Stimulated activated CD8-positive, alpha-beta memory T cell treated with anti-CD3 and anti-CD28 coated beads, Interleukin-2, amount 100 ng/mL, for 1 hour (primary cell): ENCODE measurements at regions not wholly inside any gene's neighbourhood (a gene's known extent, or its start where the extent isn't known, plus 50 kb on each side); places are given as distances from the start of the nearest gene placed in this dataset.
"Not testable (repeated sequence)": the region's sequence is repeated elsewhere in the genome, so short reads cannot be mapped to it uniquely, and the experiment has no call there.

Experiments
- DNase-seq, 2 donors: peaks; one replicate each; pipeline ENCODE4 v3.0.0-alpha.2; 2020; ENCODE audit warnings: low read depth in 2 of 2

DNA sequence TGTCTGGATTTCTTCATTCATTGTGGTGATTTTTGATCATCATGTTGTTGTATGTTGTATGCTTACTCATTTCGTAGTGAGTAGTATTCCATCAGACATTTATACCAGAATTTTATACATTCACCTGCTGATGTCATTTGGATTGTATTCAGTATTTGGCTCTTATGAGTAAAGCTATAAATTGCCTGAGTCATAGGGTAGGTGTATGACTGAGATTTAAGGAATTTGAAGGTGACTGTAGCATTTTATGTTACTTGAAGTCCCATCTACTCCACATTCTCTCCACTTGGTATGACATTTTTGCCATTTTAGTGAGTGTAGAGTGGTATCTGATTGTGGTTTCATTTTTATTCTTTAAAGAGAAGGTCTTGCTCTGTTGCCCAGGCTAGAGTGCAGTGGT is 548.2 kb downstream of the TBC1D22A start:
- DNase-seq: no peak

DNA sequence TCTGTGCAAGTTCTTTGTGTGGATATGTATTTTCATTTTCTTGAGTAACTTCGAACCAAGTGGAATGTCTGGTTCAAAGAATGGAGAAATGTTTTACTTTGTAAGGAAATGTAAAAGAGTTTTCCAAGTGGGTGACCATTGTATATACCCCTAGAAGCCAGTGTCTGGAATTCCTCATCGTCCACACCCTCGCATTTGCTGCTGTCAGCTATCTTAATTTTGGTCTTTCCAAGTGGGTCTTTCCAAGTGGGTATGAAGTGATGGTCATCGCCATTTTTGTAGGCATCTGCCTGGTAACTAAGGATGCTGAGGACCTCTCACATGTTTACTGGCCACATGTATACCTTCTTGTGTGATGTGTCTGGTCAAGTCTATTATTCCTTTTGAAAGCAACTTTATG is 547.5 kb downstream of the TBC1D22A start:
- DNase-seq: no peak

DNA sequence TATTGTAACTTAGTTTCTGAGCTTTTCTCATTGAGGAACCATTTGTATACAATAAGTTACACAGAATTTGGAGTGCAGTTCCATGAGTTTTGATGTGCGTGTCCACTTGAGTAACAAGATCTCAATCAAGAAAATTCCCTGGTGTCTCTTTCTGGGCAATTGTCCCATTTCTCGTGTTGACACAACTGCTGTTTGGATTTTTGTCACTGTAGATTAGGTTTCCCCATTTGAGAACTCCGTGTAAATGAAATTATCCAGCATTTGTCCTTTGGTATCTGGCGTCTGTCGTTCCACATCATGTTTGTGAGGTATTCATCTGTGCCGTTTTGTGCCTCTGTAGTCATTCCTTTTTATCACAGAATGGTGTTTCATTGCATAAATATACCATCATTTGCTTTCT is 547.0 kb downstream of the TBC1D22A start:
- no peak for DNase-seq

DNA sequence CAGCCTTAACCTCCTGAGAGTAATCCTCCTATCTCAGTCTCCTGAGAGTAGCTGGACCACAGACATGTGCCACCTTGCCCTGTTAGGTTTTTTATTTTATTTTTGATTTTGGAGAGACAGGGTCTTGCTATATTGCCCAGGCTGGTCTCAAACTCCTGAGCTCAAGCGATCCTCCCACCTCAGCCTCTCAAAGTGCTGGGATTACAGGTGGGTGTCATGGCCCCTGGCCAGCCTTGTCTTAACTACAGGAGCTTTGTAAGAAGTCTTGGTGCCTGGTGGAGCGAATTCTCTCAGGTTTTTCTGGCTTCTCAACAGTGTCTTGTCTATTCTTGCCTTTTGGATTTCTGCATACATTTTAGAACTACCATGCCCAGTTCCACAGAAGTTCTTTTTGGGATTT is 546.4 kb downstream of the TBC1D22A start:
- no peak for DNase-seq

DNA sequence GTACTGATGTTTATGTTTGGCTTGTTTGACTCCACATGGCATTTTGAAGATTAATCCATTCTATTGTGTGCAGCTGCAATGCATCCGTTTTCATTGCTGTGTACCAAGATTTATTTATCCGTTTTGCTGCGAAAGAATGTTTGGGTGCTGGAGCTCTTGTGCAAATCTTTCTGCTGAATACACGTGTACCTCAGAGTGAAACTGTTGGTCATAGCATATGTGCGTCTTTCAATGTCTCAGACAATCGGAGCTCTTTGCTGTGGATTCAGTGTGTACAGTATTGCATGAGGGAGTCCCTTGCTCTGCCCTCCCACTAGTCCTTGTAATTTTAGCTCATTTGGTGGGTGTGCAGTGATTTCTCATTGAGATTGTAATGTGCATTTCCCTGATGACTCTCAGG is 545.4 kb downstream of the TBC1D22A start:
- no peak for DNase-seq

DNA sequence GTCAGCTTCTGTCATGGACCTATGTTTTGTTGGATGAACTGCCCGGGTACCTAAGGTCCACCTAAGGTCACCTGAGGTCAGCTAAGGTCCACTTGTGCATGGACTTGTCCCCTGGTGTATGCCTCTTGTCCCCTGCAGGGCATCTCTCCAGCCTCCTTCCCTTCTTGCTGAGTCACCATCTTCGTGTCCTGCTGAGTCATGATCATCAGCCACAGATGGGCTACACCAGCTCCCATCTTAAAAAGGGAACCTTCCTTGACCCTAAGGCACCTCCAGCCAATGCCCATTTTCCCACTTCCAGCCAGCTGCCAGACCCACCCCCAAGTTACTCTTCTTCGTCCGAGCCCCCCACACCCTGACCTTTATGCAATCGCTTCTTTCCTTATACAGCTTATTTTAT is 544.9 kb downstream of the TBC1D22A start:
- no peak for DNase-seq

DNA sequence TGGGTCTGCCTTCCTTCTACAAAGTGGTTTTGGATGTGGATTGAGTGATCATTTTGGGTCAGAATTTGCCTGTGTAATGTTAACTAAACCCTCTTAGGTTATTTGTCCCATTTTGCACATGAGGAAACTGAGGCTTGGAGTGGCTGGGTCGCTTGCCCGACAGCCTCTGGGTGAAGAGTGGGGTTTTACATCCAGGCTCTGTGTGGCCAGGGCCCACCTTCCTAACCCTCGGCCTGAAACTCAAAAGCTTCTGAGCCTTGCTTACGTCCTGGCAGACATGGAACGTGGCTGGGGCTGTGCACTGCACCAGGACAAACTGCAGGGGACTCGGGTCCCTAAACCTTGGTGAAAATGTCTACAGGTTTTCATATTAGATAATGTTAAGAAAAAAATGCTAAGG is 542.4 kb downstream of the TBC1D22A start:
- no peak for DNase-seq

DNA sequence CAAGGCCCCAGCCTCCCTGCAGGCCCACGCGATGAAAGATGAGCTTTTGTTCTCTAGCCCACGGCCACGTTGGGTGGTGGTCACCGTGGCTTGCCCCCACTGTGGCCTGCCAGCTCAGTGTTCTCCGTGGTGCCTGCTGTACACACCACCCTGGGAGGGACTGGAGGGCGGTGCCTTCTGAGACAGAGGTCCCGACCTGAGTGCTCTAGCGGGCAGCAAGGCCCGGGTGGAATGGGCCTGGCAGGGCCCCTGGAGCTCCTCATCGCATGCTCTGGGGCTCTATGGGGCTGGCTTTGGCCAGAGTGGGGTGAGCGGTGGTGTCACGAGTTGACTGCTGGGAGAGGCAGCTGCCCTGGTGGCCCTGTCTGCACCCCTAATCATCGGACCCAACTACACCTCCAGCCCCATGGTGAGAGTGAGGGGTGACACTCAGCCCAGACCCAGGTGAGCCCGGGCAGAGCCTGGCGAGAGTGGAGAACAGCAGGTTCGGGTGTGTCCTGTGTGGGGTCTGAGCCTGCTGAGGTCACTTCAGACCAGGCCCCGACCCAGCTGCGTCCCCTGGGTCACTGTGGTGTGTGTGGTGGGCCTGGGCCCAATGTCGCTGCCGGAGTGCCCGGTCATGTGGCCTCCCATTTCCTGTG is 541.9 kb downstream of the TBC1D22A start:
- no peak for DNase-seq

DNA sequence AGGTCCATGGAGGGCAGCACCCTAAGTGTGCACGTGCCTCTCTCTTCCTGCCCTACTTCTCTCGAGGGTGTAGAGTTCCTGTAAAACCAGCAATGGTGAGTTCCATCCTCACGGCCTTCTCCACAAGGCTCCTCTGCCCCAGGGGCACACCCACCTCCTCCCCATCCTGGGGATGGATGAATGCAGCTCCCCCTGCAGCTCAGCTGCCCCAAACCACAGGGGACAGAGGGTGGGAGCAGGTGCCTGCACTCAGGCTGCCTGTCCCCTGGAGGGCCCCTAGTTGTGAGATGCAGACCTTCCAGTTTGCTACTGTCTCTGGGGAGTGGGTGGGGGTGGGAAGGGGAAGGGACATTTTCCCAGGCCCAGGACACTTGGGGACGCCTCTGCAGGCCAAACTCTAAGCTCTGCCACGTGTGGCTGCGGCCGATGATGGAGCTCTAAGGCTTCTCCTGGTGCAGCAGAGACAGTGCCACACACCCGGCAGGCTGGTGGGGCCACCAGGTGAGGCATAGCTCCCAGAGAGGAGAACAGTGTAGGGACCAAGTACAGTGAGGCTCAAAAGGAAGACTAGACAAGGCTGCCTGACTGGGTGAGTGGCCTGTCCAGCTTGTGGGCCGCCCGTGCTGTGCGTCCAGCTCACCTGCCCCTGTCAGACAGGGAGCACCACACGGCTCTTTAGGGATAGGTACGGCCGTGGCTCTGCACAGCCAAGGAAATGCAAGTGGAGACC is 540.9 kb downstream of the TBC1D22A start:
- no peak for DNase-seq

DNA sequence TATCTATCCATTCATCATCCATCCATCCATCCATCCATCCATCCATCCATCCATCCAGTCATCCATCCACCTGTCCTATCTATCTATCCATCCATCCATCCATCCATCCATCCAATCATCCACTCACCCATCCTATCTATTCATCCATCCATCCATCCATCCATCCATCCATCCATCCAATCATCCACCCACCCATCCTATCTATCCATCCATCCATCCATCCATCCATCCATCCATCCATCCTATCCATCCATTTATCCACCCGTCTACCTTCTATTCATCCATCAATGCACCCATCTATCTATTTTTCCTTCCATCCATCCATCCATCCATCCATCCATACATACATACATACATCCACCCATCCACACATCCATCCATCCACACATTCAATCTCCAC is 540.1 kb downstream of the TBC1D22A start:
- DNase-seq: not testable (repeated sequence)

DNA sequence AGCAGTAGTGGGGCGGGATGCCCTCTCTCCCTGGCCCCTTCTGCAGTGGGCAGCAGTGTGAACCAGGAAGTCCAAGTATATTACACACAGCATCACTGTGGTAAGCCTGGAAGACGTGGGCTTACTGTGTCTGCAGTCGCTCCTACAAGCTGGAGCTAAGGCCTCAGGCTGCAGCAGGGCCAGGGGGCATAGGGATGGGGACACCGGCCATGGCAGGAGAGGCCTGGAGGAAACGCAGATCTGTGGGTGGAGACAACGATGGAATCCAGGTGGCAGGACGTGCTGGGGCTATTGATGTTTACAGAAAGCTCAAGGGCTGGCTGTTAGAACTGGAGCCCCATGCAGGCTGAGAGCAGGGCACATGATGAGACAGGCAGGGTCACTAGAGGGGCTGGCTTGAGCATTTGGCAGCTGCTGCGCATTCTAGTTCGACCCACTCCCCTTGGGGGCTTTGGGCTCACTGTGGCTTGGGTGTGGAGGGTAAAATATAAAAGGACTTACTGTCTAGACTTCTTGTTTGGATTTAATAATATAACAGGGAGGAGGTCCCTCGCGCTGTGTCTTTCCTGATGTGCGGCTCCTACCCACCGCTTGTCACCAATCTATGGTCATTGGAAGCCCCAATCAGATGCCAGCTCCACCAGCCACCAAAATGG is 539.5 kb downstream of the TBC1D22A start:
- DNase-seq: no peak

DNA sequence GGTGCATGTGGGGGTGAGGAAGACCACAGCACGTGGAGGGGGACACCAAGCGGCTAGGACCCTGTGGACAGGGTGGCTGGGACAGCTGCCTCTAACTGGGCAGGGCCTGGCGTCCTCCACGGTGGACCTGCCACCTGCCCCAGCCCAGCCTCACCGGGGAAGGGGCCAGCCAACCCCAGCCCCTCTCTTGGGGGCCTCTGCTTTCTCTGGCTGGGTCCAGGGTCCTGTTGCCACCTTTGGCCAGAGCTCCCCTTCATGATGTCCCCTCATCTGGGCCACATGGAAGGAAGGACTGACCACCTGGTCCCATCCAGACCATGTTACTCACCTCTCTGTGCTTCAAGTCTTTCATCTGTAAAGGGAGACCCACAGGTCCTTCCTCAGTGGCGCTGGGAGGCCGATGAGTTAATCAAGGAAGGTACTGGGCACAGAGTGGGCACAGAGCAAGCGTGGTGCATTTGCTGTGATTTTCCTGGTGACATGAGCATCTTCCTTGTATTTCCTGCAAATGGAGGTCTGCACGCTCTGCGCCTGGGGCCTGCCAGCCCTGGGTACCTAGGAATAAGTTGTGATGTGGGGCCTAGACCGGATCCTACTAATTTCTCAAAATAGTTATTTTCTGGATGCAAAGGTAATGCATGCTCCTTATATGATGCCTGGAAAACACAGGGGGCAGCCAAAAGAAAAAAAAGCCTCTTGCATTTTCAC is 538.4 kb downstream of the TBC1D22A start:
- no peak for DNase-seq

DNA sequence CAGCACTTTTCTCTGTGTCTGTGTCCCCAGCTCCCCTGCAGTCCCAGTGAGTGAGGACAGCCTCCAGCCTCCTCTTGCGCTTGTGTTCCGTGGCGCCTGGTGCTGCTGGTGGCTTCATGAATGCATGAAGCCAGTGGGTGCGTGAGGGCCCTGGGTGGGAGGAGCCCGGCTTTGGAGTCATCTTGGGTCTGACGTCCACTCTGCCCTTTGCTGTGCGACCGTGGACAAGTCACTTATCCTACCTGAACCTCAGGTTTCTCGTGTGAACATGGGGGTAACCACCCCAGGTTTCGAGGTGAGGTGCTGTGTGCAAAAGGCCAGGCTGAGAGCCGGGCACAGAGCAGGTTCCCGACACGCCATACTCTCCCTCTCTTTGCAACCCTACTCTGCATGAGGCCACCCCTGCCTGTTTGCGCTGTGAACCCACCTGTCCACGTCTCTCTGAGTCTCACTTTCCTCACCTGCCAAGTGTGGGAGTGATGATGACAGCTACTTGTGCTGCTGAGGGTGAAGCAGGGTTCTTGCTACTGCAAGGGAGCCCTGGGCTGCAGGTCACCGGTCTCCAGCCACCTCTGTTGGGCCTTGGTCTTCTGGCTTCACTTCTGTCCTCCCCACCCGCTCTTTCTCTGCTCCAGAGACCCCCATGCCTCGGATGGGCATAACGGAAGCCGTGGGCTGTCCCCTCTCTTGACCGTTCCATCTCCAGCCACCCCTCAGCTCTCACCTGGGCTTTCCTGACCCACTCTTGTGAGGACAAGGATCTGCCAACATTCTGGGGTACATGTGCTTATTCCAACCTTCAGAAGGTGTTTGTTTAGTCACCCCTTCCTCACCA is 537.6 kb downstream of the TBC1D22A start:
- no peak for DNase-seq

DNA sequence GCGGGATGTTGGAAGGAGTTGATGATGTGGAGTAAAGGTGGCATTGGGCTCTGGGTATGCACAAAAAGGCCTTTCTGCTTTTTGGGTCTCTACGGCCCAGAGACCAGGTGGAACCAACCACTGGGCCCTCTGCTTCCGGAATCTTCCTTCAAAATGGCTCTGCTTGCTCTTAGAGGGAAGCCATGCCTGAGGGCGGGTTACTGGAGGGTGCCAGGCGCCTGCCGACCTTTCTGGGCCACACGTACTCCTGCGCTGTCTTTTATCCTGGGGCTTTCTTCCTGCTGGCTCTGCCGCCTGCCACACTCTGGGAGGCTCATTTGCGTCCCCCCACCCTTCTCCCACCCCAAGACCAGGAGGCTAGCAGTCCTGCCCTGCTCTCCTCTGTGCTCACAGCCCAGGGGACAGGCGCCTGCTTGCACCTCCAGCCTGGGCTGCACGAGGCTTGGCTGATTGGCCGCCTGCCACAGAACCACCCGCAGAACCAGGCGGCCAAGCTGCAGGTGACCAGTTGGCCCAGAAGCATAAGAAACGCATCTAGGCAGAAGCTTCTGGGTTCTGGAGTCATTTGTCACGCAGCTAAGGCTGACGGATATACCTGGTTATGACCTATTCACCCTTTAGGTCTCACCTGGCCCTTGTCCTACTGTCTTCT is 536.9 kb downstream of the TBC1D22A start:
- no peak for DNase-seq

DNA sequence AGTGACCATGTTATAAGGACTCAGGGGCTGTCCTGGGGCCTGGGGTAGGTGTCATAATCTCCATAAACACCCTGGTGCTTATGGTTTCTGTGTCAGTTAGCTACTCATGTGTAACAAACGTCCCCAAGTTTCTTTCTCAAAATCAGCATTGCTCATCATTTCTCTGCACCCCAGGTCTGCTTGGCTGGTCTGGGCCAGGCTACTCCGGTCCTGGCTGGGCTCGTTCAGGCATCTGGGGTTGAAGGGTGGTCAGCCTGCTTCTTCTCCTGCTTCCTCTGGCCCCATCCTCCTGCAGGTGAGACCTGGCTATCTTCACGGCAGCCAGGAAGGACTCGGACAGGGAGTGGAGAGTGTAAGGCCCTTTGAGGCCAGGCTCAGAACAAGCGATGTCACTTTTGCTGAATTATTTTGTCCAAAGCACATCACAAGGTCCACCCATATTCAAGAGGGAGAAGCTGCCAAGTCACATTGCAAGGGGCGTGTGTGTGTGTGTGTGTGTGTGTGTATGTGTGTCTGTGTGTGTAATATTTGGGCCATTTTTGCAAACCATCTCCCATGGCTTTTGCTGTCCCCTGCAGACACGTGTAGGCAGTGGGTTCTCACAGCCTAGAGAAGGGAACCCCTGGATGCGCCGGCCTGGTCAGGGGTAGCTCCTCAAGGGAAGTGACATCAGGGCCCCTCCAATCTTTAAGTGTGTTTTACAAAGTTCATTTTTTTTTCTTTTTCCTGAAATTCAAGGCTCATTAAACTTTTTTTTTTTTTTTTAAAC is 535.8 kb downstream of the TBC1D22A start:
- no peak for DNase-seq

DNA sequence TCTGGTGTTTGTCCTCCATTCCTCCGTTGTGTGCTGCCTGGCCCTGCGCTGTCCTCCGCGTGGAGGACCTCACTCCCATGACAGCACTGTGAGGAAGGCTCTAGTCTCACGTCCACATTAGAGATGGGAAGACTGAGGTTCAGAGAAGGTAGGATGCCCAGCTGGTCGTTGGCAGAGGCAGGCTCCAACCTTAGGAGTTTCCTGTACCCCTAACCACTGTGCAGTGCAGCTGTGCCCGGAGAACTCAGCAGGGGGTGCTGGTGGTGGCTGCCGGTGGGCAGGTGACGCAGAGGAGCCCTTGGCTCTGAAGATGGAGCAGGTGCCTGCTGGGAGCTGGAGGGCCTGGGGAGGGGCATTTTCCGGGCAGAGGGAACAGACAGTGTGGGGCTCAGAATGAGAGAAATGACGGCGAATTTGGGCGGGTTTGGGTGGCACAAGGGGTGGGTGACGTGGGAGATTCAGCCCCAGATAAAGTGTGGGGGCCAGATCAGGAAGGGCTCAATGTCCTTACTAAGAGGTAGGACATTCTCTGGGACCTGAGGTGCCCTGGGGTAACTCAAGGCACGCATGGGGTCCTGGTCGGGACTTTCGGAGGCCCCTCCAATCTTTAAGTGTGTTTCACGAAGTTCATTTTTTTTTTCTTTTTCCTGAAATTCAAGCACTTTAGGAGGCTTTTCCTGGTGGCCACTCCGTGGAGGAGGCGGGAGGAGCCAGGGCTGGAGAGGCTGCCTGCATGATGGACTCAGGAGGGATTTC is 535.0 kb downstream of the TBC1D22A start:
- no peak for DNase-seq

DNA sequence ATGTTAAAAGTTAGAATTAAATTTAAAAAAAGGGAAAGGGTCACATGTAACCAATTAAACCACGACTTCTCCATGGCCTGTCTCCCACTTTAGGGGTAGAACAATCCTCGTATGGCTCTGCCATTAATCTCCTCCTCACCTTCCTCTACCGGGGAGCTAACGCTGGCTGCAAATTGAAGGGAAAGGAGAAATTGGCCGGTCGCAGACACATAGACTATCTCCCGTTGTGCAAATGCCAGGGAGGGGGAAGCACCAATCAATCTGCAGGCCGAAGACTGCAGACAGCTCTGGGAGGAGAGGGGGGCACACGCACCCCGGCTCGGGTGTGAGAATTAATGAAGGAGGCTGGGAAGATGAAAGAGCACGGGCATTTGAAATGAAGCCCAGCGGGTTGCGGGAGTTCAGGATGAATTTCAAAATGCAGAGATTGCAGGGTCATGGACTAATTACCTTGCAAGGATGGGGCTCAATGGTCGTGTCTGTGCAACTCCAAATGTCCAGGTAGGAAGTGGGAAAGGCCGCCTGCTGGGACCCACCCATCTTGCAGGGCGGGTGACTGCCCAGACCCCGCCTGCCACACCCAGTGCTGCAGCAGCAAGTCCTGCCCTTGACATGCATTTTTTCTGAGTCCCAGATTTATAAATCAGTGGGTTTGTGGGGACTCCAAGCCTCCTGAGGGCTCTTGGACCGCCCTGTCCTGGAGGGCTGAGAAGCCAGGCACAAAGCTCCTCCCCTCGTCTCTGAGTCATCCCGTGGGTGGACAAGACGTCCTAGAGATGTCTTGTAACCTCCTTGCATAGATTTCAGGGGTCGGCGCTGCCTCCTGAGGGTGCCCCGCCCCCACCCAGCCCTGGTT is 534.2 kb downstream of the TBC1D22A start:
- no peak for DNase-seq

DNA sequence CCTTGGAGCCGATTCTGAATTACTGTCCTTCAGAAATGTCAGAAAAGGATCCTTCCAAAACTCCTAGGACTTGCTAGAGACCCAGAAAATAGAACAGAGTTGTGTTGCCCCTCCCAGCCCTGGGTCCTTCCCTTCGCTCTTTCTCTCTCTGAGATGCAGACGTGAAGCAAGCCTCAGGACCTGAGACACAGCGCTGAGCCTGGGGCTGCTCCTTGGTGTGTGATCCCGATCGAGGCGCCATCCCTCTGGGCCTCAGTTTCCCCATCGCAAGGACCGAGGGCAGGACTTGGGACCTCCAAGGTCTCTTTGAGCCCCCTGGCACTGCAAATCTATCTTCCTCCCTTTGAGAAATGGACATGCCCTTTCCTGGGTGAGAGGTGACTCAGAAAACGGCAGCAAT is 533.5 kb downstream of the TBC1D22A start:
- no peak for DNase-seq
